Neural progenitor cell (in vitro differentiated cells): ENCODE measurements at regions not wholly inside any gene's neighbourhood (a gene's known extent, or its start where the extent isn't known, plus 50 kb on each side); places are given as distances from the start of the nearest gene placed in this dataset.

Experiments
- EZH2phosphoT487 ChIP-seq: fragments of 200-600 bp; sonication (generic); IDR thresholded peaks from 2 replicates; pipeline ENCODE4 v1.6.1; 2017; ENCODE audit warnings: antibody characterized with exemption
- TF ChIP-seq, protein P1 (sequence below): fragments of 200-600 bp; sonication (generic); IDR thresholded peaks from 2 replicates; pipeline ENCODE4 v1.5.1; 2017; ENCODE audit warnings: antibody characterized with exemption, mild to moderate bottlenecking

DNA sequence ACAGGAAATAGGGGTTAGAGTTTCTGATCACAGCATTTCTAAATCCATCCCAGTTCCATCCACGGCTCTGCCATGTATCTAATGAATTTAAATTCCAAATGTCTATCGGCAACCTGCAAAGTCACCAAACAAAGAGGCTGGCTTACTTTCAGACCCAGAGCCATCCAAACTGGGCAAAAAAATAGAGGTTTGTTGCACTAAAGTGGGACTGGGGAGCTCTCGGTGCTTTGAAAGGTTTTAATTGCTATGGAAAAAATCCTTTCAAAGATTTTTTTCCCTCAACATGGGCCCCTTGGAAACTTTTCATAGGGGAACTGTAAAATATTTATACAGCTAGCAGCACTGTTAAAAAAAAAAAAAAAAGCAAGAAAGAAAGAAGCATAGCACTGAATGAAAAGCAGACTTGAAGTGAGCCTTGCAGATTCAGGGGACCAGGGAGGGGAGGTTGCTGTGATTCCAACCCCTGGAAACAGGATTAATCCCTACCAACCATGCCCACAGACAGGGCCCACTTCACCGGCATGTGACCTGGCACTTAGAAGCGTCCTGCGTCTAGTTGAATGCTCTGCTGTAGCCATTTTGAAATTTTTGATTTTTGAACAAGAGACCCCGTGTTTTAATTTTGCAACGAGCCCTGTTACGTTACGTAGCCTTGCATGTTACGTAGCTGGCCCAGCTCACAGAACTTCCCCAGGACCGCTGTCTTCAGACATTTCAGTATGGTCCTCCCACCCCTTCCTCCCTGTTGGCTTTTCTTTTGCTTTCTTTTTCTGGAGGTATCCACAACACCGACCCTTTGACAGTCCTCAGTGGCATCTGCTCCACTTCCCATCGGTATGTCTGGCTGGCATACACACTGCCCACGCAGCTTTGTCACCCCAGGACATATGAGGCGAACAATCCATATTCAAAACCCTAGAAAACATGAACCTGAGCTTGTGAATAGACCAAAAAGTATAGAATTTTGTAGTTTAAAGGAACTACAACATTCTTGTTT lies 105.3 kb upstream of the NFIB start:
- TF ChIP-seq, protein P1, sequence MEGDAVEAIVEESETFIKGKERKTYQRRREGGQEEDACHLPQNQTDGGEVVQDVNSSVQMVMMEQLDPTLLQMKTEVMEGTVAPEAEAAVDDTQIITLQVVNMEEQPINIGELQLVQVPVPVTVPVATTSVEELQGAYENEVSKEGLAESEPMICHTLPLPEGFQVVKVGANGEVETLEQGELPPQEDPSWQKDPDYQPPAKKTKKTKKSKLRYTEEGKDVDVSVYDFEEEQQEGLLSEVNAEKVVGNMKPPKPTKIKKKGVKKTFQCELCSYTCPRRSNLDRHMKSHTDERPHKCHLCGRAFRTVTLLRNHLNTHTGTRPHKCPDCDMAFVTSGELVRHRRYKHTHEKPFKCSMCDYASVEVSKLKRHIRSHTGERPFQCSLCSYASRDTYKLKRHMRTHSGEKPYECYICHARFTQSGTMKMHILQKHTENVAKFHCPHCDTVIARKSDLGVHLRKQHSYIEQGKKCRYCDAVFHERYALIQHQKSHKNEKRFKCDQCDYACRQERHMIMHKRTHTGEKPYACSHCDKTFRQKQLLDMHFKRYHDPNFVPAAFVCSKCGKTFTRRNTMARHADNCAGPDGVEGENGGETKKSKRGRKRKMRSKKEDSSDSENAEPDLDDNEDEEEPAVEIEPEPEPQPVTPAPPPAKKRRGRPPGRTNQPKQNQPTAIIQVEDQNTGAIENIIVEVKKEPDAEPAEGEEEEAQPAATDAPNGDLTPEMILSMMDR = no peak
- TF ChIP-seq EZH2phosphoT487 = no peak
